HEK293 (cell line): ENCODE measurements at regions not wholly inside any gene's neighbourhood (a gene's known extent, or its start where the extent isn't known, plus 50 kb on each side); places are given as distances from the start of the nearest gene placed in this dataset.

Source experiments
- CTCF ChIA-PET: fragments of 350-600 bp; formaldehyde crosslinking; extraction: SDS; loops from one replicate; lab custom pipeline; 2021; ENCODE audit warnings: antibody characterized with exemption; lab: Yijun Ruan, JAX
- POLR2A ChIA-PET: fragments of 300-600 bp; formaldehyde crosslinking; extraction: SDS; loops from one replicate; lab custom pipeline; 2020; ENCODE audit warnings: antibody characterized with exemption, inconsistent platforms; lab: Yijun Ruan, JAX
- H3K27ac ChIP-seq: fragments of 200-500 bp; sonication (Bioruptor generic); 2 replicates; pipeline ENCODE4 v1.5.1; 2014; ENCODE audit warnings: low read depth, low read length, control low read depth, inconsistent platforms; ENCODE audit errors: extremely low read depth
- H3K36me3 ChIP-seq, 2 experiments: fragments of 200-500 bp in 1 of 2; sonication (Bioruptor generic) in 1 of 2; 1 replicate in 1 of 2; 2 replicates in 1 of 2; pipeline ENCODE4 v1.5.1; 2014 to 2017; ENCODE audit warnings: inconsistent platforms in 2 of 2, low read length in 2 of 2; ENCODE audit not compliant: control insufficient read depth in 2 of 2, insufficient read depth in 1 of 2
- H3K4me1 ChIP-seq: fragments of 200-500 bp; sonication (Bioruptor generic); 2 replicates; pipeline ENCODE4 v1.5.1; 2014; ENCODE audit warnings: mild to moderate bottlenecking, low read length, inconsistent platforms; ENCODE audit not compliant: control insufficient read depth, insufficient read depth
- H3K4me3 ChIP-seq: 2 replicates; pipeline ENCODE4 v1.5.1; 2011; ENCODE audit warnings: low read depth, mild to moderate bottlenecking, control low read depth, low read length, moderate library complexity
- H3K9me3 ChIP-seq: fragments of 200-500 bp; sonication (Bioruptor generic); 2 replicates; pipeline ENCODE4 v1.5.1; 2014; ENCODE audit warnings: low read depth, low read length, inconsistent platforms; ENCODE audit not compliant: control insufficient read depth, insufficient read depth
- MZF1 ChIP-seq: fragments of 450-650 bp; formaldehyde crosslinking; IDR thresholded peaks from 2 replicates; pipeline ENCODE4 v1.5.1; 2017; ENCODE audit warnings: missing biosample characterization, missing genetic modification characterization, borderline replicate concordance
- ZBTB1 ChIP-seq: fragments of 450-650 bp; formaldehyde crosslinking; IDR thresholded peaks from 2 replicates; pipeline ENCODE4 v1.5.1; 2016; ENCODE audit warnings: missing biosample characterization, missing genetic modification characterization
- ZBTB48 ChIP-seq: fragments of 450-650 bp; formaldehyde crosslinking; IDR thresholded peaks from 2 replicates; pipeline ENCODE4 v1.5.1; 2016; ENCODE audit warnings: missing biosample characterization, missing genetic modification characterization
- ZNF311 ChIP-seq: fragments of 450-650 bp; formaldehyde crosslinking; IDR thresholded peaks from 2 replicates; pipeline ENCODE4 v1.5.1; 2017; ENCODE audit warnings: missing biosample characterization, missing genetic modification characterization, borderline replicate concordance
- ZNF529 ChIP-seq: fragments of 450-650 bp; formaldehyde crosslinking; IDR thresholded peaks from 2 replicates; pipeline ENCODE4 v1.5.1; 2017; ENCODE audit warnings: missing genetic modification characterization, missing biosample characterization; ENCODE audit not compliant: insufficient replicate concordance
- ZNF548 ChIP-seq: fragments of 450-650 bp; formaldehyde crosslinking; IDR thresholded peaks from 2 replicates; pipeline ENCODE4 v1.5.1; 2016; ENCODE audit warnings: missing biosample characterization, missing genetic modification characterization
- ZNF610 ChIP-seq: fragments of 450-650 bp; formaldehyde crosslinking; IDR thresholded peaks from 2 replicates; pipeline ENCODE4 v1.5.1; 2016; ENCODE audit warnings: missing biosample characterization, missing genetic modification characterization, borderline replicate concordance
- ZNF654 ChIP-seq: fragments of 450-650 bp; formaldehyde crosslinking; IDR thresholded peaks from 2 replicates; pipeline ENCODE4 v1.5.1; 2016; ENCODE audit warnings: low read depth, missing biosample characterization, missing genetic modification characterization
- ZNF747 ChIP-seq: fragments of 450-650 bp; formaldehyde crosslinking; IDR thresholded peaks from 2 replicates; pipeline ENCODE4 v1.5.1; 2016; ENCODE audit warnings: missing biosample characterization, missing genetic modification characterization
- TF ChIP-seq, protein P1 (sequence below): fragments of 450-650 bp; formaldehyde crosslinking; IDR thresholded peaks from 2 replicates; pipeline ENCODE4 v1.5.1; 2016; ENCODE audit warnings: missing biosample characterization, missing genetic modification characterization
- TF ChIP-seq, protein P2 (sequence below): fragments of 450-650 bp; formaldehyde crosslinking; IDR thresholded peaks from 2 replicates; pipeline ENCODE4 v1.5.1; 2016; ENCODE audit warnings: missing biosample characterization, missing genetic modification characterization

GRCh38 chr2:102971701-102972100 is 209.9 kb downstream of the TMEM182 start:
- Histone ChIP-seq H3K36me3 (no peaks in the 10 kb centered on the region), H3K4me1 (no peaks in the 10 kb centered on the region), H3K4me3 (no peak overlapping the region), H3K9me3 (no peaks in the 10 kb centered on the region), H3K27ac (no peak overlapping the region)
- POLR2A ChIA-PET = no interaction called here
- CTCF ChIA-PET = interaction anchor here (0.6 kb wide), 1 partner anchor 18 kb away, joined by 5 read pairs; no protein-coding TSS in a partner anchor
- no peak for TF ChIP-seq ZNF311 (tag by site-specific recombination)

- ChIA-PET CTCF (interaction anchor here (0.6 to 1.6 kb wide), 8 partner anchors 10 to 935 kb away, joined by 3 to 7 read pairs (median 3); no protein-coding TSS in a partner anchor), POLR2A (no interaction called here)
- Histone ChIP-seq H3K9me3 (no peaks in the 10 kb centered on the region), H3K4me3 (no peak overlapping the region), H3K36me3 (no peaks in the 10 kb centered on the region), H3K27ac (no peak overlapping the region), H3K4me1 (no peaks in the 10 kb centered on the region)
- TF ChIP-seq ZNF654 (peak; percentile 45), ZBTB1 (tag by site-specific recombination) (no peak), ZBTB48 (tag by site-specific recombination) (no peak)
- TF ChIP-seq, protein P1, sequence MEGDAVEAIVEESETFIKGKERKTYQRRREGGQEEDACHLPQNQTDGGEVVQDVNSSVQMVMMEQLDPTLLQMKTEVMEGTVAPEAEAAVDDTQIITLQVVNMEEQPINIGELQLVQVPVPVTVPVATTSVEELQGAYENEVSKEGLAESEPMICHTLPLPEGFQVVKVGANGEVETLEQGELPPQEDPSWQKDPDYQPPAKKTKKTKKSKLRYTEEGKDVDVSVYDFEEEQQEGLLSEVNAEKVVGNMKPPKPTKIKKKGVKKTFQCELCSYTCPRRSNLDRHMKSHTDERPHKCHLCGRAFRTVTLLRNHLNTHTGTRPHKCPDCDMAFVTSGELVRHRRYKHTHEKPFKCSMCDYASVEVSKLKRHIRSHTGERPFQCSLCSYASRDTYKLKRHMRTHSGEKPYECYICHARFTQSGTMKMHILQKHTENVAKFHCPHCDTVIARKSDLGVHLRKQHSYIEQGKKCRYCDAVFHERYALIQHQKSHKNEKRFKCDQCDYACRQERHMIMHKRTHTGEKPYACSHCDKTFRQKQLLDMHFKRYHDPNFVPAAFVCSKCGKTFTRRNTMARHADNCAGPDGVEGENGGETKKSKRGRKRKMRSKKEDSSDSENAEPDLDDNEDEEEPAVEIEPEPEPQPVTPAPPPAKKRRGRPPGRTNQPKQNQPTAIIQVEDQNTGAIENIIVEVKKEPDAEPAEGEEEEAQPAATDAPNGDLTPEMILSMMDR (tag by site-specific recombination) = 0 out of 2 replicates have a peak, but pooled peaks have one; percentile 41
- TF ChIP-seq, protein P2, sequence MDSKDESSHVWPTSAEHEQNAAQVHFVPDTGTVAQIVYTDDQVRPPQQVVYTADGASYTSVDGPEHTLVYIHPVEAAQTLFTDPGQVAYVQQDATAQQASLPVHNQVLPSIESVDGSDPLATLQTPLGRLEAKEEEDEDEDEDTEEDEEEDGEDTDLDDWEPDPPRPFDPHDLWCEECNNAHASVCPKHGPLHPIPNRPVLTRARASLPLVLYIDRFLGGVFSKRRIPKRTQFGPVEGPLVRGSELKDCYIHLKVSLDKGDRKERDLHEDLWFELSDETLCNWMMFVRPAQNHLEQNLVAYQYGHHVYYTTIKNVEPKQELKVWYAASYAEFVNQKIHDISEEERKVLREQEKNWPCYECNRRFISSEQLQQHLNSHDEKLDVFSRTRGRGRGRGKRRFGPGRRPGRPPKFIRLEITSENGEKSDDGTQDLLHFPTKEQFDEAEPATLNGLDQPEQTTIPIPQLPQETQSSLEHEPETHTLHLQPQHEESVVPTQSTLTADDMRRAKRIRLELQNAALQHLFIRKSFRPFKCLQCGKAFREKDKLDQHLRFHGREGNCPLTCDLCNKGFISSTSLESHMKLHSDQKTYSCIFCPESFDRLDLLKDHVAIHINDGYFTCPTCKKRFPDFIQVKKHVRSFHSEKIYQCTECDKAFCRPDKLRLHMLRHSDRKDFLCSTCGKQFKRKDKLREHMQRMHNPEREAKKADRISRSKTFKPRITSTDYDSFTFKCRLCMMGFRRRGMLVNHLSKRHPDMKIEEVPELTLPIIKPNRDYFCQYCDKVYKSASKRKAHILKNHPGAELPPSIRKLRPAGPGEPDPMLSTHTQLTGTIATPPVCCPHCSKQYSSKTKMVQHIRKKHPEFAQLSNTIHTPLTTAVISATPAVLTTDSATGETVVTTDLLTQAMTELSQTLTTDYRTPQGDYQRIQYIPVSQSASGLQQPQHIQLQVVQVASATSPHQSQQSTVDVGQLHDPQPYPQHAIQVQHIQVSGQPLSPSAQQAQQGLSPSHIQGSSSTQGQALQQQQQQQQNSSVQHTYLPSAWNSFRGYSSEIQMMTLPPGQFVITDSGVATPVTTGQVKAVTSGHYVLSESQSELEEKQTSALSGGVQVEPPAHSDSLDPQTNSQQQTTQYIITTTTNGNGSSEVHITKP (tag by site-specific recombination) = peak; percentile 34; the same call in 1 of the 2 replicates
Measured at GRCh38 chr2:102975996-102976975, 214.5 kb downstream of the TMEM182 start.

GRCh38 chr2:102977426-102978090 is 215.7 kb downstream of the TMEM182 start:
- TF ChIP-seq ZNF529 (tag by site-specific recombination) (no peak), ZNF610 (tag by site-specific recombination) (no peak), MZF1 (tag by site-specific recombination) (no peak), ZNF747 (no peak), ZNF548 (tag by site-specific recombination) (no peak)
- Histone ChIP-seq H3K27ac (no peak overlapping the region), H3K36me3 (no peaks in the 10 kb centered on the region), H3K9me3 (no peaks in the 10 kb centered on the region), H3K4me1 (no peaks in the 10 kb centered on the region), H3K4me3 (no peak overlapping the region)
- POLR2A ChIA-PET = no interaction called here
- CTCF ChIA-PET = interaction anchor here (0.7 kb wide), 1 partner anchor 107 kb away, joined by 3 read pairs; no protein-coding TSS in a partner anchor
